Kidney glomerular epithelial cell (primary cell): ENCODE measurements at regions not wholly inside any gene's neighbourhood (a gene's known extent, or its start where the extent isn't known, plus 50 kb on each side); places are given as distances from the start of the nearest gene placed in this dataset.
"Not testable (repeated sequence)": the region's sequence is repeated elsewhere in the genome, so short reads cannot be mapped to it uniquely, and the experiment has no call there.

Experiments used
- DNase-seq: peaks from one replicate; lab custom pipeline; 2025; lab: John Stamatoyannopoulos, UW

DNA sequence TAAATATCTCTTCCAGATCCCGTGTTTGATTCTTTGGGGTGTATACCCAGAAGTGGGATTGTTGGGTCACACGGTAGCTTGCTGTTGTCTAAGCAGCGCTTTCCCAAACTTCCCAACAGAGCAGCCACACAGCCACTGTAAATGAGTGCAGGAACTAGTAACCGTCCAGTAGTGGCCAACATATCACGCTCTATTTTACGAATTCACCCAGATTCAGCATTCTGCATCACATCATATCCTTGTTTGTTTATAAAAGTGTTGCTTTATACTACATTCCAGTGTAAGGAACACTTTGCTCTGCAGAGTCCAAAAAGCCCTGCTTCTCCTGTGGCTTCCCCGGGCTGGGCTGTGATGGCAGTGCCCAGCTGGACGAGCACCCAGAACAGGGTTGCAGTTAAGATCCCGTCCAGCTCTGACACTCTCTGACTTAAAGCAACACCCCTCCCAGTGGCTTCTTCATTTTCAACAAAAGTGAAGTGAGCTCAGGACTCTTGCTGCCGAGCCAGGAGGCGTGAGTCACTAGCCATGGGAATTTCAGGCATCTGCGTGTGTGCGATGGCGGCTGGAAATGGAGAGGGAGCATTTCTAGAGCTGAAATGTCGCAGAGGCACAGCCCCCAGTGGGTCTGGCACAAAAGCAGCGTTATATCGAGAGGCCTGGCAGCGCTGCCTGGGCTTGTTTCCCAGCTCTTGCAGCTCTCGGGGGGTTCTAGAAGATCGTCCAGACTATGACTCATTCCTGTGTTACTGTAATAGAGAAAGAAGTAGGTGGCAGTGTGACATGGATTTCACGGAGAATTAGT, 216.3 kb upstream of the ECI2 start:
- peak; percentile 74 for DNase-seq

GRCh38 chr6:4350567-4351519, 215.5 kb upstream of the ECI2 start:
- no peak for DNase-seq

DNA sequence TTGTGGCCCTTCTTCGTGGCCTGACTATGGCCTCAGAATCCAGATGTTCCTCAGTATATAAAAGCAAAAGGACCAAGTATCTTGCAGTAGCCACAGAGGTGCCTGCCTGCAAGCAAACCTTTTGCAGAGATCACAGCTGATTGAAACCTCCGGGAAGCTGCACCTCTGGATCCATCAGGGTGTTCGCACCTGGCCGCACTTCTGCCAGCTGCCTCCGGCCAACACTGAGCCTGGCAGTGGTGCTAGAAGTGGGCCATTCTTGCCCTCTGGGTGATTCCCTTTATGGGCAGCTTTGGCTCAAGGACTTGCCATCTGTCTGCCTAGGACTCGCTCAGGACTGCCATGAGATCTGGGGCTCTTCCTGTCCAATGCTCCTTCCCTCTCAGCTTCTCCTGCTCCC, 214.6 kb upstream of the ECI2 start:
- DNase-seq, result no peak

- no peak for DNase-seq
Observed at GRCh38 chr6:4349323-4349722, 213.9 kb upstream of the ECI2 start.

GRCh38 chr6:4348462-4349112, 213.2 kb upstream of the ECI2 start:
- DNase-seq, result no peak

DNA sequence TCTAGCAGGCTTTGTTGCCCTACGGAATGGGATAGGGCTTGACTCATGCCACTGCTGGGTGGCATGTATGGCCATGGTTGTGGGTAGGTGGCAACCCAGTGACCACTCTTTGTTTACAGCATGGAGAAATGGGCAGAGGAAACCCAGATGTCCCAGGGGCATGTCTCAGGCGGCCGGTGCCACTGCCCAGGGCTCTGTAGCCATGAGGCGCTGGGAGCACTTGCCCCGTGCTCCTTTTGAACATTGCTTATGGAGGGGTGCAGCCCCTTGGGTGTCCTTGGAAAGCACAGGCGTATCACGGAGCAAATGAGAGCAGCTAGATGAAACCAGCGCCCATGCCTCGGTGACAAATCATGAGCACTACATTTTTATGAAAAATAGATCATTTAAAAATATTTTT, 212.5 kb upstream of the ECI2 start:
- no peak for DNase-seq

DNA sequence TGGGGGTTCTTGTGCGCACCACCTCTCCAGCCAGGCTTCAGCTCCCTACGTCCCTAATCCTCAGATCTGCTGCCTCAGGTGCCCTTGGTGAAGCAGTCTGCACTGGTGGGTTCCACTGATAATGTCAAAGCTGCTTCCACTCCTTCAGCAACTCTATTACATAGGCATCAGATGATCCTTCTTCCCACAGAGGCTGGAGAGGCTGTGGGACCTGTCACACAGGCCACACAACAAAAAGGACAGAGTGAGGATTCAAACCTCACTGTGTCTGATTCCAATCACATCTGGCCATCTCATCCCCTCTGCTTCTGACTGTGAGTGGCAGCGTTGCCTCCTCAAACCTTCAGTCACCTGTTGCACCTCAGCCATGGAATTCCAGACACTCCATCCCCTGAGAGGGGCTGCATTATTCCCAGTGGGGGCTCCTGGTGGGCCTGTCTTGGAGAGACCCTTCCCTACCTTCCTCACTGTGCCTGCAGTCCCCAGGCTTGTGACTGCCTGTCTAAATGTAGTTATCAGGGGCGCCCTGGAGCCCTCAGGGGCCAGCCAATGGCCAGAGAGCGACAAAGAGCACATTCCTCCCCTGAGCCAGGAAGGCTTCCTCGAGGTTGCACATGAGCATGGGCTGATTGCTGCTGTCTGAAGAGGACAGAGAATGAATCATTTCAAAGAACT, 211.4 kb upstream of the ECI2 start:
- no peak for DNase-seq

GRCh38 chr6:4345543-4345942, 210.2 kb upstream of the ECI2 start:
- DNase-seq, result no peak

DNA sequence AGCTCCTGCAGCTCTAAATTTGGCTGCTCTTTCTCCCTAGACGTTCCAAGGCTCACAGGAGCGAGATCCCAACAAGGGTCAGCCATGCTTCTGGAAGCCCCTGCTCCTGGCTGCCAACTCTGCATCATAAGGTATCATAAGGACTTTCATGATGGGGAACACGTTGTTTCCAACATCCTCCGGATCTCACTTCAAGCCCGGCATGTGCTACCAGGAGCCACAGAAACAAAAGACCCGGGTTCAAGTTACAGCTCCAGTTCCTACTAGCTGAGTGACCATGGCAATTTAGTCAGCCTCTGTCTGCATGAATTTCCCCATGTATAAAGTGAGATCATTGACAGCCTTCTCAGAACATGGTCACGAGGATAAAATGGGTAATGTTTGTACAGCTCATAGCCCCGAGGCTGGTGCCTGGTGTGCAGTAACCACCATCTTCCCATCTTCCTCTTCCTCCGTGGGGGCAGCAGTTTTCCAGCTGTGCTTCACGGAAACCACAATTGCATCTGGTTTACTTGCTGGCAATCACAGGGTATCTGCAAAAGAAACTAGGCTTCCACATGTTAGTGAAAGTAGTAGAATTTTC, 209.0 kb upstream of the ECI2 start:
- no peak for DNase-seq

GRCh38 chr6:4342407-4343137, 207.2 kb upstream of the ECI2 start:
- DNase-seq, result no peak

- DNase-seq, result no peak
Observed at GRCh38 chr6:4341078-4341797, 205.9 kb upstream of the ECI2 start.

GRCh38 chr6:4340544-4340943, 205.2 kb upstream of the ECI2 start:
- DNase-seq, result no peak

DNA sequence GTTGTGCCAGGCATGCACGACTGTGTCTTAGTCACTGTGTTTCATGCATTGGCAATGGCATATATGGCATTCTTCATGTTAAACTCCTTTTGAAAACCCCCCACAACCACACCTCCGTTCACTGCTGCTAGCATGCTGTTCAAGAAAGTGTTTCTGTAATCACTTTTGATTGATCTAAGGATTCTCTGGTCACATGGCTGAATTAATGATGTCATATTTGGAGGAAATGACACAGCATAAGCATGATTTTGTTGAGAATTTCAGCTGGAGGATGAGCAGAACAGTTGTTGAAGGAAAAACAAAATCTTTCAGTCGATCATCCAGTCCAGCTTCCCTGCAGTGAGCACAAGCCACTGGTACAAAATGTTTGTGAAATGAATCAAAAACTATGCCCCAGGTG, 203.5 kb upstream of the ECI2 start:
- no peak for DNase-seq

DNA sequence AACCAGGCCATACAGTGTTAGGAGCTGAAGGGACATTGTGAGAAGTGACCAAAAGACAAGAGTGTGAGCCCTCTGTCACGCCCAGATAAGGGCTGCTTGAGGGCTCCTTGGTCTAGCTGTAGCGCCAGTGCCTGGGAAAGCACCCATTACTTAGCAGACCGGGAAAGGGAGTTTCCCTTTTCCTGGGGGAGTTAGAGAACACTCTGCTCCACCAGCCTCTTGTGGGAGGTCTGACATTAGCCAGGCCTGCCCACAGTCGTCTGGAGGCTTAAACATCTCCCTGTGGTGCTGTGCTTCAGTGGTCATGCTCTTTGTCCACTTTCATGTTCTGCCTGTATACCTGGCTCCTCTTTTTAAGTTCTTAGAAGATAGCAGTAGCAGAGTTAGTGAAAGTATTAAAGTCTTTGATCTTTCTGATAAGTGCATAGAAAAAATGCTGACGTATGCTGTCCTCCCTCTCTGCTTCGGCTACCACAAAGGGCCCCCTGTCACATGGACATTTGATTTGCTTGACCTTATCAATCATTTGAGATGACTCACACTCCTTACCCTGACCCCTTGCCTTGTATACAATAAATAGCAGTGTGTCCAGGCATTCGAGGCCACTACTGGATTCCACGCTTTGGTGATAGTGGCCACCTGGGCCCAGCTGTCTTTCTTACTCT, 201.5 kb upstream of the ECI2 start:
- DNase-seq, result peak; percentile 87

DNA sequence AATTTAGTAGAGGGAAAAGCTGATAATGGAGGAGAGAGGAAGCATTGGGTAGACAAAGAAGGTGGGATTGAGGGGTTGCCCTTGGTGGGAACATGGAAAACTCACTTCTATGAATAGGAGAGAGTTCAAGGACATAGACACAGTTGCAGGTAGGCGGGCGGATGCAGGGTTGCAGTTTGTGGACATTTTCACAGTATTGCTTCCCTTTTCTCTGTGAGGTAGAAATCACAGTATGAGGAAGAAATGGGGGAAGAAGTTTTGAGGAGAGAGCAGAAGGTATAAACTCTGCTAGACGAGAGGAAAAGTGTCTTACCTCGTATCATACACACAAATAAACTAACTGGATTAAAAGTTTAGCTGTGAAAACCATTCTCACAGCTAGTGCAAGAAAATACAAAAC, 200.7 kb upstream of the ECI2 start:
- DNase-seq, result no peak

GRCh38 chr6:4334158-4334740, 198.9 kb upstream of the ECI2 start:
- not testable (repeated sequence) for DNase-seq

GRCh38 chr6:4327841-4328240, 192.5 kb upstream of the ECI2 start:
- no peak for DNase-seq

DNA sequence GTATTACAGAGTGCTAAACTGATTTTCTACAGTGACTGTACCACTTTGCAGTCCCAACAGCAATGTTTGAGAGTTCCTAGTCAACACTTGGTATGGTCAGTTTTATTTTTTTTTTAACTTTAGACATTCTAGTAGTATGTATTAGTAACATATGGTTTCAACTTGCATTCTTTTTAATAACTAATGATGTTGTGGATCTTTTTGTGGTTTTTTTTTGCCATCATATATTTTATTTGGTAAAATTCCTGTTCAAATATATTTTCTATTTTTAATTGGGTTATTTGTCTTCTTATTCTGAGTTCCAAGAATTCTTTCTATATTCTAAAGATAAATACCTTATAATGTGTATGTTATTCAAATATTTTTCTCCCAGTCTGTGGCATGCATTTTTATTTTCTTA, 189.4 kb upstream of the ECI2 start:
- no peak for DNase-seq

DNA sequence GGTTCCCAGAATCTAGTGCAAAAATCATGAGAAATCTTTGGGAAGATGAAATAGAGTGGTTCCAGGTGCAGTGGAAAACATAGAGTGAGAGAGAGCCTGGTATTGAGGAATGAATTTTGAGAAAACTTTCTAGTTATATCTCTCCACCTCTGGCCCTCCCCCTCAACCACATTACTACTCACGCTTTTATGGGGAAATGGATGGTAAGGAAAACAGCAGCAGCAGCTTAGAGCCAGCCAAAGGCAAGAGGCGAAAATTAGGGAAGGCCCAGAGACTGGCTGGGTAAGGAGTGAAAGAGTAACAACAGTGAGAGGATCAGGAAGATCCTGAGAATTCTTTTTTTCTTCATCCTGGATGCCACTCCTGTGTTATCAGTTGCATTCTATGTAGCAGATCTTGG, 187.9 kb upstream of the ECI2 start:
- no peak for DNase-seq
